ENCODE measurements at regions not wholly inside any gene's neighbourhood (a gene's known extent, or its start where the extent isn't known, plus 50 kb on each side); places are given as distances from the start of the nearest gene placed in this dataset.
A peak's percentile ranks its signal among the peaks of the same experiment; 100 is the strongest.

DNA sequence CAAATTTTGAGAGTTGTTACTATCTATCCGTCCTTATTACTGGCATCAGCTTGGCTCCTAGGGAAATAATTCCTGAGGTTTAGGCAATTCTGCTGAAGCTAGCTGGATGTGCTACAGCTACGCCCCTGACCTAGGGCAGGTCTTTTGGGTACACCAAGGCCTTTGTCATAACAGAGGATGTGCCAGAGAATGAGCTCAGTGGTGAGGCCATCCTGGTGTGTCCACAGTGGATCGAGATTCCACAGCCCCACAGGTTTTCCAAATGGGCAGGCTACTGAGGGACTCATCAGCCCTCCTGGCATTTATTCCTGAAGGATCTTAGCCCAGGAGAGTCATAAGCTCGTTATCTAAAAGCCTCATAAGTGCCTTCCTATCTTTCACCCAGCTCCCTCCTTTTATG, 475.2 kb upstream of the USP24 start:
- TF ChIP-seq, protein P1, sequence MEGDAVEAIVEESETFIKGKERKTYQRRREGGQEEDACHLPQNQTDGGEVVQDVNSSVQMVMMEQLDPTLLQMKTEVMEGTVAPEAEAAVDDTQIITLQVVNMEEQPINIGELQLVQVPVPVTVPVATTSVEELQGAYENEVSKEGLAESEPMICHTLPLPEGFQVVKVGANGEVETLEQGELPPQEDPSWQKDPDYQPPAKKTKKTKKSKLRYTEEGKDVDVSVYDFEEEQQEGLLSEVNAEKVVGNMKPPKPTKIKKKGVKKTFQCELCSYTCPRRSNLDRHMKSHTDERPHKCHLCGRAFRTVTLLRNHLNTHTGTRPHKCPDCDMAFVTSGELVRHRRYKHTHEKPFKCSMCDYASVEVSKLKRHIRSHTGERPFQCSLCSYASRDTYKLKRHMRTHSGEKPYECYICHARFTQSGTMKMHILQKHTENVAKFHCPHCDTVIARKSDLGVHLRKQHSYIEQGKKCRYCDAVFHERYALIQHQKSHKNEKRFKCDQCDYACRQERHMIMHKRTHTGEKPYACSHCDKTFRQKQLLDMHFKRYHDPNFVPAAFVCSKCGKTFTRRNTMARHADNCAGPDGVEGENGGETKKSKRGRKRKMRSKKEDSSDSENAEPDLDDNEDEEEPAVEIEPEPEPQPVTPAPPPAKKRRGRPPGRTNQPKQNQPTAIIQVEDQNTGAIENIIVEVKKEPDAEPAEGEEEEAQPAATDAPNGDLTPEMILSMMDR (IDR thresholded peaks at IDR 0.05), result no peak
- TF ChIP-seq POLR2A (IDR thresholded peaks at IDR 0.05), result no peak
- TF ChIP-seq EP300 (IDR thresholded peaks at IDR 0.05), result peak in 1 of 2 donors; percentile 77

Data from tibial nerve (tissue), 4 donors.